ENCODE measurements at regions not wholly inside any gene's neighbourhood (a gene's known extent, or its start where the extent isn't known, plus 50 kb on each side); places are given as distances from the start of the nearest gene placed in this dataset.

GRCh38 chr20:60274717-60275116 is 316.5 kb downstream of the CDH26 start:
- DNase-seq (ENCODE audit: low spot score): no peak

- DNase-seq (ENCODE audit: low spot score): no peak
Observed at GRCh38 chr20:60281295-60281694, 323.1 kb downstream of the CDH26 start.

GRCh38 chr20:60283281-60283680 is 325.1 kb downstream of the CDH26 start:
- DNase-seq (ENCODE audit: low spot score): no peak

GRCh38 chr20:60286764-60287163 is 328.5 kb downstream of the CDH26 start:
- no peak for DNase-seq (ENCODE audit: low spot score)

DNA sequence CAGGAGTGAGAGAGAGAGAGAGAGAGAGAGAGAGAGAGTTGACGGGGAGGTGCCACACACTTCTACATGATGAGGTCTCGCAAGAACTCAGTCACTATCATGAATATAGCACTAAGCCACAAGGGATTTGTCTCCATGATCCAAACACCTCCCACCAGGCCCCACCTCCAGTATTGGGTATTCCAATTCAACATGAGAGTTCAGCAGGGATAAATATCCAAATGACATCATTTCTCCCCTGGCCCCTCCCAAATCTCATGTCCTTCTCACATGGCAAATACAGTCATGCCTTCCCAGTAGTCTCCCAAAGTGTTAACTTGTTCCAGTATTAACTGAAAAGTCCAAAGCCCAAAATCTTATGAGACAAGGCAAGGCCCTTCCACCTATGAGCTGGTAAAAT is 330.7 kb downstream of the CDH26 start:
- no peak for DNase-seq (ENCODE audit: low spot score)

- no peak for DNase-seq (ENCODE audit: low spot score)
Observed at GRCh38 chr20:60292001-60292520, 333.8 kb downstream of the CDH26 start.

DNA sequence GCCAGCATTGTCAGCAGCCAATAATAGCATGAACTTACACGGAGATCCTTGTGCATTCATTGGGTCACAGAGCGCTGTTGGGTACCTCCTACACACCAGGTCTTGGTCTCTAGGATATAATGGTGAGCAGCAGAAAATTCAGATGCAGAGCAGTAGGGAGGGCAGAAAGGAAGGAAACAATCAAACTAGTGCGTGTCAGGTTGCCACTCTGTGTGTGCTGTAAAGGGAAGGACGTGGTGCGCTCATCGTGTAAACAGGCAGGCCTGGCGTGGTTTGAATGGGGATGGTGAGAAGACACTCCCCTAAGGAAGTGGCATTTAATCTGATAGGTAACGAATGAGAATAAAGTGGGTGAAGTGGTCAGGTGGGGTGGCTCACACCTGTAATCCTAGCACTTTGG is 336.4 kb downstream of the CDH26 start:
- no peak for DNase-seq (ENCODE audit: low spot score)

GRCh38 chr20:60295214-60295613 is 337.0 kb downstream of the CDH26 start:
- DNase-seq (ENCODE audit: low spot score): no peak

- DNase-seq (ENCODE audit: low spot score): no peak
Observed at GRCh38 chr20:60297649-60298048, 339.4 kb downstream of the CDH26 start.

DNA sequence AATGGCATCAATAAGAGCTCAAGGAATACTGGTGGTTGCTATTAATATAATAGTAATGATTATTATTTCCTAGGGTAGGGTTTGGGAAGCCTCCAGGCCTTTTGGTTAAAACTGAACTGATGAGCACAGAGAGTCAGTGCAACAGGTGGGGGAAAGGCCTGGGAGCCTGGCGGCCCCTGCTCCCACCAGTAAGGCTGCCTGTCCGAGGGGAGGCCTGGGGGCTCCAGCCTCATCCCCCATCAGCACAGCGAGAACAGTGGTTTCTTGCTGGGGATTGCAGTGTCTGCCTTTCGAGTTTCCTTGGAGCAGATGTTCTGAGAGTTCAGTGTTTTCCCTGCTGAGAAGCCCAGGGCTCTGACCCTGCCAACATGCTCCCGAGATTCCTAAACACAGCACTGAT is 340.4 kb downstream of the CDH26 start:
- no peak for DNase-seq (ENCODE audit: low spot score)

DNA sequence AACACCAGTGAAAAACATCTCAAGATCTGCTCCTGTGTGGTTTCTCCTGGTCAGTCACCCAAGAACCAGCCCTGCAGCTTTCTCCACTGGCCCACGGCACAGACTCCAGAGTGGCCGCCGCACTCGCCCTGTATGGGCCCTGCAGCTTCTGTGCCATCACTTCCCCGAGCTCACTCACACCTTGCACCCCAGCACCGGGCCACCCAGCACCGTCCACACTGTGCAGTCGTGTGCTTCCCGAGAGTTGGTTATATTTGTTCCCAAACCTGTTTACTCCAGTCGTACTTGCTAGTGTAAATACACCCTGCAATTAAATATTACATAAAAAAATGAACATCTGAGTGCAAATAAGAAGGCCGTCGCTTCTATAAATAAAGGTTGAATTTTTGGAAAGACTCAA is 341.7 kb downstream of the CDH26 start:
- no peak for DNase-seq (ENCODE audit: low spot score)

GRCh38 chr20:60300374-60300773 is 342.2 kb downstream of the CDH26 start:
- no peak for DNase-seq (ENCODE audit: low spot score)

DNA sequence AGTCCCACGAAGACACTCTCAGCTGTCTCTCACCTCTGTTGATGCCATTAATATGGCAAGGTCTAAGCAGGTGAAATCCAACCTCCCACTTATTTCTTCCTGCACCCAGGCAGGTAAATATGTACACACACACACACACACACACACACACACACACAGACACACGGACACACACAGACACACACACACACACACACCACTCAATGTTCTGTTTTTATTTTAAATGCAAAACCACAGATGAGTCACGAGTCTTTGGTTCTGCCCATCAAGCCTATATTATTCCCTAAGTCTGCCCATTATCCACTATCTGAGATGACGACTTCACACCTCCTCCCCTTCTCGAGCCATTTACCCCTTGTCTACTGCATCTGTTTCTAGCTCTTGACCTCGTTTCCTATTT is 344.7 kb downstream of the CDH26 start:
- DNase-seq (ENCODE audit: low spot score): no peak

- no peak for DNase-seq (ENCODE audit: low spot score)
Observed at GRCh38 chr20:60304026-60304590, 345.9 kb downstream of the CDH26 start.

DNA sequence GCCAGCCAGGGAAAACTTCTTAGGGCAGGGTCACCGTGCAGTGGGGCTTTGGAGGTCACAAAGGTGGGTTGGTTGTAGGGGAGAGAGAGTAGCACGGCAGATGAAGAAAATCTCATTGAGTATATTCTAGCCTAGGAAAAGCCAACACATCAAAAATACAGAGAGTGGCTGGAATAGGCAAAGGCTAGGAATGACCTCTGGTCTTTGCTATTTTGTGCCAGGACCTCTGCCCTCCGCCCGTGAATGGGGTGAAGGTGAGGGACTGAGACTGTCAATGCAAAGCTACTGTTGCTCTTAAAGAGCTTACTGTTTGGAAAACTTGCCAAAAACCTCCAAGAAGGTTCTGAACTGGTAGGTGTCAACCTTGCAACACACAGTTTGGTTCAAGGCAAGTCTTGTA is 346.7 kb downstream of the CDH26 start:
- DNase-seq (ENCODE audit: low spot score): no peak

- no peak for DNase-seq (ENCODE audit: low spot score)
Observed at GRCh38 chr20:60306105-60306504, 347.9 kb downstream of the CDH26 start.

DNA sequence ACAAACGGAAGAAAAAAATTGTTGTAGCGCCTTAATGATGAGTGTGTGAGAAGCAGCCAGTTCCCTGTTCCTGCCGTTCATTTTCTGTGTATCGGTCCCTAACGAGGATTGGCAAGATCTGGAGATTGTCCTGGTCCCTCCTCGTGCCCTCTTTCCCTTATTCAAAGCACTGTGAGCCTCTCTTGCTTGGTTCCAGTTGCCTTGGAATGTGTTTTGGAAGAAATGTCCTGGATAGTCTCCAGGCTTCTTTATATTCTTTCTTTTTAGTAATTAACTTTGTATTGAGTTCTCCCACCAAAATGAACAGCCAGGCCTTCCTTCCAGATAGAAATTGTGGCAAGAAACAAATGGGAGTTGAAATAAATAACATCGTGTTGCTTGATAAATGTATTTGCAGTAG is 348.3 kb downstream of the CDH26 start:
- DNase-seq (ENCODE audit: low spot score): no peak

DNA sequence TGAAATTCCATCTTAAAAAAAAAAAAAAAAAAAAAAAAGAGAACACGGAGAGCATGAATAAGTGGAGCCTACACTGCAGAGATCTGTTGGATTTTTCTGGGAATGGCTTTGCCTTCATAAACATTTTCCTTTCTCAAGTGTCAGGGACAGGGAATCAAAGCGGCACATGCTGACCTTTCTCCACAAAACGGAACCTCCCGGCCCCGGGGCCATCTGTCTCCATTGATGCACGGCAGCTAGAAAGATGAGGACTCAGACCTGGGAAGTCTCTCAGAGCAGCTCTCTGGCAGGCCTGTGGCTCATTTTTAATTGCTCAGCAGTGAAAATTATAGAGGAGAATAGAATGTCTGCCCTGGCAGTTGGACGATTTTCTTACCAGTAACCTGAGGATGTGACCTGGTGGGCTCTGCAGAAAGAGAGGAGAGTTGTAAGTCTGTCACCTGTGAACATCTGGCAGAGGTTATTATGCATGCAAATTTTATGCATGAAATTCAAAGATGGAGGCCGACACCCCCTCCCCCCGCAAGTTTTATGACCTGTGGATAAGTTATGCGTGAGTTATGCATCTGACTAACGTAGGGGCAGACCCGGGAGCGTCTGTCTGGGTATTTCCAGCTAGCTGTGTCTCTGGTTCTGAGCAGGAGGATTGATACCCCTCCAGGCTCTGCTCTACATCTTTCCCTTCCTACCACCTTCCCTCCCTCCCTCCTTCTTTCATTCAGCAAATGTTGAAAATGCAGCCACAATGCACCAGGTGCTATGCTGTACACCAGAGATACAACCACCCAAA is 352.5 kb downstream of the CDH26 start:
- DNase-seq (ENCODE audit: low spot score): no peak

- no peak for DNase-seq (ENCODE audit: low spot score)
Observed at GRCh38 chr20:60313191-60313590, 355.0 kb downstream of the CDH26 start.

DNA sequence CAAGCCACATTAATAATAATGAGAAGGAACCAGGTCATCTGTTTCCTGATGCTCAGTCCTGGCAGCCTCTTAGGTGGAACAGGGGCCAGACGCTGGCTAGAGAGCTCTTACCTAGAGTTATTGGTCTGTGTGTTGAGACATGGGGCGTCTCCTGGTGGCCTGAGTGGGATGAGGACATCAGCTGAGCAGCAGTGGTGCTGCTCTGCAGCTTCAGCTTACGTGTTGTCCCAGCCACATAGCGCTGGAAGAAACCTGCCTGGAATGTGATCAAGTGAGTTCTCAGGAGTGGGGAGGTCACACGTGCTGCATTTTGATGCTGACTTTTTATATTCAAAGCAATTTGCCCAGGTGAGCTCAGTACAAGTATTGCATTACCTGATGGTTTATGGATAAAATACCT is 355.4 kb downstream of the CDH26 start:
- no peak for DNase-seq (ENCODE audit: low spot score)

GRCh38 chr20:60314727-60315126 is 356.5 kb downstream of the CDH26 start:
- DNase-seq (ENCODE audit: low spot score): no peak

DNA sequence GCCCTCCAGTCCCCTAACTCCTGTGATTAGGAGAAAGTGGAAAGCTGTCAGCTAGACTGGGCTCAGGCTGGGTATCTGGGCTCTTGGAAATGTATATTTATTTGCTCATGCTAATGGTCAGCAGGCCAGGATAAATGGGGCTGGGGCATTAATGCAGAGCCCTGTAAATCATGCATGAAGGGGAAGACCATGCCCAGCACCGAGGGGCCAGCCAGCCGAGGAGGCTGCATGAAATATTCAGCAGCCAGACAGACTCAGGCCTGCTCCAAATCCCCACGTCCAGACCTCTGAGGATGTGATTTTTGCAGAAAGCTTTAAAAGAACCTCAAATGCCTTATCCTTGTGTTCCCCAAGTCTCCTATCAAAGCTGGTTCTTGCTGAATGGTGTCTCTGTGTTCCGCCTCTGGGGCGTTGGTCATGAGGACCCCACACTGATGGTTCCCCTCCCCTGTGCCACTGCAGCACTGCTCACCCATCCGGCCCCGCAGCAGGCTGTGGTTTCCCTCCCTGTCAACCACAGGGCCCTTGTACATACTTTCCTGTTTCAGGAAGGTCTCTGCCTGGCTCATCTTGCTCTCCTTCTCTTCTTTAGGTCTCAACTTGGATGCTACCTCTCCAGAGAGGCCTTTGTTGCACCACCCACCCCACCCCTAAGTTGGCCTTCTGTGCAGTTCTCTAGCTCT is 358.4 kb downstream of the CDH26 start:
- no peak for DNase-seq (ENCODE audit: low spot score)

DNA sequence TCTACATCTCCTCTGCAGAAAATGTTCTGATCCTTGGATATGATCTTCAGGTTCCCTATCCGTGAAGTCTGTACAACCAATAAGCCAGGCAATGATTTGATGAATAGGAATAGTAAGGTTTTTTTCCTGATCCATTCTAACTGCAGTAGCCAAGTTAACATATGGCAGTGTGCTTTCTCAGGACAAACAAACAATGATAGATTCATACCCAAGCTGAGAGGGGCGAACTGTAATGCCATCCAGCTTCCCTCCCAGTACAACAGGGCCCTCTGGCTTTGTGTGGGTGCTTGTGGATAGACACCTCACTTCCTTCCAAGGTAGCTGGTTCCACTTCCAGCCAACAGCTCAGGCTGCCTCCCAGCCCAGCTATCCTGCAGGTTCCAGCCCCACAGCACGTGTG is 359.2 kb downstream of the CDH26 start:
- no peak for DNase-seq (ENCODE audit: low spot score)
